GM12872 (cell line): ENCODE measurements at regions not wholly inside any gene's neighbourhood (a gene's known extent, or its start where the extent isn't known, plus 50 kb on each side); places are given as distances from the start of the nearest gene placed in this dataset.

Source experiments
- TF ChIP-seq, protein P1 (sequence below): IDR thresholded peaks from 3 replicates; pipeline ENCODE4 v1.5.1; 2011; ENCODE audit warnings: low read depth, mild to moderate bottlenecking, low read length, moderate library complexity; ENCODE audit not compliant: insufficient read depth

DNA sequence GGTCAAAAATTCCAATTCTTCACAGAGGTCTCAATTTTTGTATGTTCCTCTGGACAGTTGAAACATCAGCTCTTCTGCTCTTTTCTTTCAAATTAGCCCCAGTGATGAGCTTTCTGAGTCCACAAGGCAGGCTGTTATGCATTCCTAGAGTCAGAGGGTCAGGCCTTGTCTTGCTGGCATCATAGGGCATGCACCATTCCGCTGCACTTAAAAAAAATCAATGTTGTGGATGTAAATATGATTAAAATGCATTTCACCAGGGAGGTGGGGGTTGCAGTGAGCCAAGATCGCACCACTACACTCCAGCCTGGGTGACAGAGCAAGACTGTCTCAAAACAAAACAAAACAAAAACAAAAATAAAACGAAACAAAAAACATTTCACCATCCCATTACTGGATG is 465.3 kb downstream of the EIPR1 start:
- TF ChIP-seq, protein P1, sequence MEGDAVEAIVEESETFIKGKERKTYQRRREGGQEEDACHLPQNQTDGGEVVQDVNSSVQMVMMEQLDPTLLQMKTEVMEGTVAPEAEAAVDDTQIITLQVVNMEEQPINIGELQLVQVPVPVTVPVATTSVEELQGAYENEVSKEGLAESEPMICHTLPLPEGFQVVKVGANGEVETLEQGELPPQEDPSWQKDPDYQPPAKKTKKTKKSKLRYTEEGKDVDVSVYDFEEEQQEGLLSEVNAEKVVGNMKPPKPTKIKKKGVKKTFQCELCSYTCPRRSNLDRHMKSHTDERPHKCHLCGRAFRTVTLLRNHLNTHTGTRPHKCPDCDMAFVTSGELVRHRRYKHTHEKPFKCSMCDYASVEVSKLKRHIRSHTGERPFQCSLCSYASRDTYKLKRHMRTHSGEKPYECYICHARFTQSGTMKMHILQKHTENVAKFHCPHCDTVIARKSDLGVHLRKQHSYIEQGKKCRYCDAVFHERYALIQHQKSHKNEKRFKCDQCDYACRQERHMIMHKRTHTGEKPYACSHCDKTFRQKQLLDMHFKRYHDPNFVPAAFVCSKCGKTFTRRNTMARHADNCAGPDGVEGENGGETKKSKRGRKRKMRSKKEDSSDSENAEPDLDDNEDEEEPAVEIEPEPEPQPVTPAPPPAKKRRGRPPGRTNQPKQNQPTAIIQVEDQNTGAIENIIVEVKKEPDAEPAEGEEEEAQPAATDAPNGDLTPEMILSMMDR: no peak

DNA sequence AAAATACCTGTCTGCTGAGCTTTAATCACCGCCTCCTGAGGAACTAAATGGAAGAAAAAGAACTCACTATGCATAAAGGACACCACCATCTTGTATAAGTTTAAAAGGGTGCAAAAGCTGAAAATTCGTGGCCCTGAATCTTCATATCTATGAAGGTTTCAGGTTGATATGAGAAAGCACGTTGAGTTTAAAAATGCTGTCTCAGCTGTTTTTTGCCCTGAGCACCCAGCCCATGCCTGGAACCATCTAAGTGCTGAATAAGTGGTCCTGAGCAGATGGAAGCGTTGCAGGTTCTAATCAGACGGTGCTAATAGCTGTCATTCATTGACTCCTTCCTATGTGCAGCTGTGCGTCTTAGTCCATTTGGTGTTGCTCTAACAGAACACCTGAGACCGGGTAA is 467.4 kb downstream of the EIPR1 start:
- TF ChIP-seq, protein P1: no peak

DNA sequence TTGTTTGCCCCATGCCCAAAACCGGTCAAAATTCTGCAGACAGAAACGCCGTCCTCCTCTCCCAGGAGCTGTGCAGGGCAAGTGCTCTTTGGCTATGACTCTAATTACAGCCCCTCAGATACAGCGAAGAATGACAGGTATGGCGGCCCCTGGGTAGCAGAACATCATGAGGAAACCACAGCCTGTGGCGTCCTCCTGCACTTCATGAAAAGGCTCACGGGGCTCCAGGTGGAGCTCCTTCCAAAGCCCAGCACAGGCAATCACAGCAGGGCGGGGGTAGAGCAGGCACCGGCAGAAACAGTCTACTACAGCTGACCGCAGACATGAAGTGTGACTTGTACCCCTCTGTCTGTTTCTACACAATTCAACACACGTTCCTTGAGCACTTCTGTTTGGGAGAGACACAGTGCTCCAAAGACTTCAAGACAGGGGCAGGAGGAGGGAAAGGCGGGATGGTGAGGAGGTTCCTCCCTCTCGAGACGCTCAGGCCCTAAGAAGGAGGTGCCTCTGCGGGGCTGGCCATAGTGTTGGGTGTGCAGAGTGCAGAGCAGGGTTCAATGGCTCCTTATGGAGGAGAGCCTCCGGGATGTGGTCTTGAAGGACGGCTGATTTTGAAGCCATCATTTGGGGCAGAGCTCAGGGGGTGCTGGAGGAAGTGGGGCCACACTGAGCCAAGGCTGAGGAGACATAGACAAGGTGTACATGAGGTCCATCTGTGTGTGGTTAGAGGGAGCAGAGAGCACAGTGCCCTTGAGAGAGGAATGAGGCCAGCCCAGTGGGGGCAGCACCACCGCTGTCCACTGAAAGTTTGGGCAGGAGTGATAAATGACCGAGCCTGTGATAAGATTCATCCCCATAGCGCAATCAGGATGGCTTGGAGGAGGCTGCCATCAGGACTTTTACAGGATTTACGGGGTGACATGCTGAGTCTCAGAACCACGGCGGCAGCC is 468.3 kb downstream of the EIPR1 start:
- TF ChIP-seq, protein P1: no peak

DNA sequence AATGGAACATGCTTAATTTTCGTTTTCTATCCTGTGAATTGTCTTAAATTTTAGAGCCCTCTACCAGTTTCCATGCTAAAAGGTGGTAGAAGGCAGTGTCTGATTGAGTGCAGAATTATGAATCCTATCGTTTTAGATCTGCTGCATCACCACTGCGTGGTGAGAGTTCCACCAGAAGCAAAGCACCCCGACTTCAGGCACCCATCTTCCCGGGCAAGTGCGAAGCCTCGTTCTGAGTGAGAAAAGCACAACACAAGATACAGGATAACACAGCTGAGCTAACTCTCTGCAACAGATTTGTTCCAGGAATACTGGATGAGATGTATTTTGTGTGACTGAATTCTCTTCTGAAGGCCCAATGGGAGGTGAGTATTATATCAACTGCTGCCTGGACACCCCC is 471.5 kb downstream of the EIPR1 start:
- TF ChIP-seq, protein P1: no peak

DNA sequence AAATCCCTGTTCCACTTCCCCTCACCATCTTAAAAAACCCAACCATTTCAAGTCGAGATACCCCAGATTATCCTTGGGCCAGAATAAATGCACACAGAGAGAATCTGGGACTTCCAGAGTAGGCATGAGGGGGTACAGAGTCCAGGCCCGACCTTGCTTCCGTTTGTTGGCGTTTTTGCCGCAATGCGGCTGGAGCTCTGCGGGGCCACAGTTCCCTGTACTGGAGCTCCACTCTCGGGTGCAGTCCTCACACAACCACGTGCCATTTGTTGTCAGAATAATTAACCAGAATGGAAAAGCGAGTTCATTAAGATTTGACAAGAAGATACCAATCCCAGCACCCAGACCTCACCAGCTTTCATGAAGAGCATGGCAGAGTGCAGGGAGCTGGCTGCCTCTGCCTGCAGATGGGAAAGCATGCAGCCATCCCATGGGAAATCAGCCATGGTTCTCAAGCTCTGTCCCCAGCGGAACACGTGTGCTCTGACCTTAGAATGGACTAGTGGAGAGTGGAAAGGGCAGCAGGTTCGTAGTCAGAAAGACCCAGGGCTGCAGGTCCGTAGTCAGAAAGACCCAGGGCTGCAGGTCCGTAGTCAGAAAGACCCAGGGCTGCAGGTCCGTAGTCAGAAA is 472.8 kb downstream of the EIPR1 start:
- TF ChIP-seq, protein P1: no peak

DNA sequence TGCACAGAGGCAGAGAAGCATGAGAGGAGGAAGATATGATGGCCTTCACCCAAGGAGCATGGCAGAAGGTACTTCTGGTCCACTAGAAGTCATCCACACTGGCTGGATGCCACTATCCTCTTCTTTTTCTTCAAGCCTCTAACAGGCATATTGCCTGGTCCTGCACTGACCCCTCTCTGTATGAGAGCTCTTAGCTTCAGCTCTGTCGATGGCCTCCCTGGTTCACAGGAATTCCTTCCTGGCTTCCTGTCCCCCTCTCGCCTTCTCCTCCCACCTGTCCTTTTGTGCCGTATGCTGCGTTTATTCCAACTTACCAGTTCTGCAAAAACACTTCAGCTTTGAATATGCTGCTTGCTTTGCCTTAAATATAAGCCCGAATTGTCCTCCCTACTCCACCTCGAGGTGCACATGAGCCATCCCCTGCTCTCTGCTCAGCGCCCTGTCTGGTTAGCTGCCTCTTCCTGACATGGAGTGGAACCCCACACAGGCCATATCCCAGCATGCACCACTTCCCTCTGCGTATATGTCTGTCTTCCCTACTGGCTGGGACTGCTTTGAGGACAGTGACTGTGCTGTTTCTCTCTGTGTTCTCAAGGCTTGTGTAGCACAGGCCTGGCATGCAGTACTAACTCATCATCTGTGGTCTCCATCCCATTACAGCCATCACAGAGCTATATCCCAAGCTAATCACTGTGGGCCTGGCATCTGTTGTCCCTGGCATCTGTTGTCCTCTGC is 474.9 kb downstream of the EIPR1 start:
- TF ChIP-seq, protein P1: no peak
